ENCODE measurements at regions not wholly inside any gene's neighbourhood (a gene's known extent, or its start where the extent isn't known, plus 50 kb on each side); places are given as distances from the start of the nearest gene placed in this dataset.

GRCh38 chr14:97155814-97156213 is 358.6 kb downstream of the VRK1 start:
- TF ChIP-seq CTCF (IDR thresholded peaks at IDR 0.05; ENCODE audit: insufficient read depth, low read length) (no peak), REST (IDR thresholded peaks at IDR 0.05; ENCODE audit: insufficient replicate concordance, low read depth) (no peak), POLR2AphosphoS5 (IDR thresholded peaks at IDR 0.05; ENCODE audit: low read depth) (no peak), GABPA (IDR thresholded peaks at IDR 0.05; ENCODE audit: low read depth) (no peak)
